Astrocyte (in vitro differentiated cells and primary cell): ENCODE measurements at regions not wholly inside any gene's neighbourhood (a gene's known extent, or its start where the extent isn't known, plus 50 kb on each side); places are given as distances from the start of the nearest gene placed in this dataset.

Source experiments
- EZH2 ChIP-seq: IDR thresholded peaks from 2 replicates; pipeline ENCODE4 v1.6.1; 2012; ENCODE audit warnings: mild to moderate bottlenecking, low read length, inconsistent platforms; ENCODE audit not compliant: insufficient read depth
- TF ChIP-seq, protein P1 (sequence below): IDR thresholded peaks from 2 replicates; pipeline ENCODE4 v1.5.1; 2011; ENCODE audit warnings: low read depth, mild to moderate bottlenecking, inconsistent platforms, low read length, moderate library complexity; ENCODE audit not compliant: insufficient read depth

DNA sequence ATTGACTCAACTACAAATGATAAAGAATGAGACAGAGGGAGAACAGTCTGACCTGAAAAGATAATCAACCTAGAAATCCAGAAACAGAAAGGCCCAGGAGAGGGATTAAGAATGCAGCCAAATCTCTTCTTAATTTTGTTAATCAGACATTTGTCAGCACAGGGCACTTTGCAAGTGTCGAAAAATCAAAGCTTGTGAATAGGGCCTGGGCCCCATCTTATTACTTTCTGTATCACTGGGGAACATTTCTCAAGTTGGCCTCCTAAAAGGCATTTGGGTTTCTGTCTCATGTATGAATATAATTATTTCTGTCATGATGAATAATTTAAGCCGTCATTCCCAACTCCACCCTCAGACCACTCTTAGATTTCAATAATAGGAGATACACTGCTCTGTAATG, 308.4 kb upstream of the PRKCQ start:
- TF ChIP-seq, protein P1, sequence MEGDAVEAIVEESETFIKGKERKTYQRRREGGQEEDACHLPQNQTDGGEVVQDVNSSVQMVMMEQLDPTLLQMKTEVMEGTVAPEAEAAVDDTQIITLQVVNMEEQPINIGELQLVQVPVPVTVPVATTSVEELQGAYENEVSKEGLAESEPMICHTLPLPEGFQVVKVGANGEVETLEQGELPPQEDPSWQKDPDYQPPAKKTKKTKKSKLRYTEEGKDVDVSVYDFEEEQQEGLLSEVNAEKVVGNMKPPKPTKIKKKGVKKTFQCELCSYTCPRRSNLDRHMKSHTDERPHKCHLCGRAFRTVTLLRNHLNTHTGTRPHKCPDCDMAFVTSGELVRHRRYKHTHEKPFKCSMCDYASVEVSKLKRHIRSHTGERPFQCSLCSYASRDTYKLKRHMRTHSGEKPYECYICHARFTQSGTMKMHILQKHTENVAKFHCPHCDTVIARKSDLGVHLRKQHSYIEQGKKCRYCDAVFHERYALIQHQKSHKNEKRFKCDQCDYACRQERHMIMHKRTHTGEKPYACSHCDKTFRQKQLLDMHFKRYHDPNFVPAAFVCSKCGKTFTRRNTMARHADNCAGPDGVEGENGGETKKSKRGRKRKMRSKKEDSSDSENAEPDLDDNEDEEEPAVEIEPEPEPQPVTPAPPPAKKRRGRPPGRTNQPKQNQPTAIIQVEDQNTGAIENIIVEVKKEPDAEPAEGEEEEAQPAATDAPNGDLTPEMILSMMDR = no peak
- no peak for TF ChIP-seq EZH2
